Lower leg skin (tissue), 3 donors: ENCODE measurements at regions not wholly inside any gene's neighbourhood (a gene's known extent, or its start where the extent isn't known, plus 50 kb on each side); places are given as distances from the start of the nearest gene placed in this dataset.

ENCODE experiments used
- CTCF ChIP-seq, 3 donors: fragments of 450-650 bp; IDR thresholded peaks; one replicate each; pipeline ENCODE4 v1.5.1; 2016; ENCODE audit warnings: antibody characterized with exemption in 3 of 3, mild to moderate bottlenecking in 3 of 3, moderate library complexity in 2 of 3
- POLR2A ChIP-seq, 2 donors: fragments of 450-650 bp; IDR thresholded peaks; one replicate each; pipeline ENCODE4 v1.6.1; 2016 to 2017; ENCODE audit warnings: antibody characterized with exemption in 2 of 2, mild to moderate bottlenecking in 1 of 2, moderate library complexity in 1 of 2

- TF ChIP-seq CTCF (IDR thresholded peaks at IDR 0.05): no peak
- no peak for TF ChIP-seq POLR2A (IDR thresholded peaks at IDR 0.05)
Measured at GRCh38 chr13:94798738-94799137, 86.4 kb upstream of the SOX21 start.
